H1 (cell line): ENCODE measurements at regions not wholly inside any gene's neighbourhood (a gene's known extent, or its start where the extent isn't known, plus 50 kb on each side); places are given as distances from the start of the nearest gene placed in this dataset.

ENCODE experiments used
- CTCF ChIA-PET: fragments of 300-600 bp; sonication (Branson Sonifier 250); formaldehyde crosslinking; loops from one replicate; lab custom pipeline; 2021; ENCODE audit not compliant: partially characterized antibody; lab: Charles Lee
- POLR2A ChIA-PET: fragments of 300-600 bp; sonication (Branson Sonifier 250); formaldehyde crosslinking; loops from one replicate; lab custom pipeline; 2021; ENCODE audit warnings: inconsistent platforms; ENCODE audit not compliant: partially characterized antibody; lab: Charles Lee
- DNase-seq, 2 experiments: peaks; one replicate each; pipeline versions ENCODE4 v3.0.0 to v3.0.0-alpha.2; 2010 to 2022; ENCODE audit warnings: low spot score in 2 of 2, low read depth in 1 of 2, mixed read lengths in 1 of 2
- FAIRE-seq: peaks from 2 replicates; lab custom pipeline; 2011; peaks lifted over from hg19 to GRCh38; lab: Jason Lieb, UNC
- H2AFZ ChIP-seq: 2 replicates; pipeline ENCODE4 v1.8.1; 2012; ENCODE audit warnings: low read length, inconsistent platforms
- H2AK5ac ChIP-seq: 2 replicates; pipeline ENCODE4 v1.6.1; 2013; ENCODE audit warnings: low read depth, low read length
- H2BK120ac ChIP-seq: replicated peaks from 2 replicates; pipeline ENCODE3; 2013; ENCODE audit warnings: low read depth, low read length, inconsistent platforms
- H2BK12ac ChIP-seq: 2 replicates; pipeline ENCODE4 v1.6.1; 2013; ENCODE audit warnings: low read depth, low read length
- H2BK15ac ChIP-seq: 2 replicates; pipeline ENCODE4 v1.6.1; 2013; ENCODE audit warnings: low read length
- H2BK20ac ChIP-seq: 2 replicates; pipeline ENCODE4 v1.6.1; 2013; ENCODE audit warnings: low read length
- H2BK5ac ChIP-seq: 2 replicates; pipeline ENCODE4 v1.6.1; 2013; ENCODE audit warnings: low read depth, low read length
- H3K14ac ChIP-seq: 2 replicates; pipeline ENCODE4 v1.6.1; 2013; ENCODE audit warnings: inconsistent platforms; ENCODE audit not compliant: insufficient read length
- H3K18ac ChIP-seq: 2 replicates; pipeline ENCODE4 v1.6.1; 2013; ENCODE audit warnings: low read length; ENCODE audit errors: extremely low read depth
- H3K23ac ChIP-seq: 2 replicates; pipeline ENCODE4 v1.6.1; 2013; ENCODE audit warnings: inconsistent platforms; ENCODE audit not compliant: insufficient read length
- H3K23me2 ChIP-seq: 2 replicates; pipeline ENCODE4 v1.6.1; 2013; ENCODE audit warnings: low read depth, low read length
- H3K27ac ChIP-seq: 2 replicates; pipeline ENCODE4 v1.6.1; 2011; ENCODE audit warnings: low read depth, low read length, inconsistent platforms
- H3K27me3 ChIP-seq, 4 experiments: replicated peaks in 1 of 4; 1 replicate in 1 of 4; 2 replicates in 3 of 4; pipeline versions ENCODE4 v1.6.1 to v1.8.1; 2011 to 2013; ENCODE audit warnings: low read length in 3 of 4, mild to moderate bottlenecking in 3 of 4, inconsistent platforms in 2 of 4, mixed read lengths in 2 of 4, moderate library complexity in 1 of 4; ENCODE audit not compliant: control insufficient read depth in 3 of 4, insufficient read depth in 3 of 4; ENCODE audit errors: extremely low read depth in 1 of 4
- H3K36me3 ChIP-seq, 4 experiments: 2 replicates each; pipeline versions ENCODE4 v1.6.1 to v1.8.1; 2011 to 2013; ENCODE audit warnings: mild to moderate bottlenecking in 4 of 4, low read length in 3 of 4, moderate library complexity in 2 of 4, control low read depth in 1 of 4, inconsistent platforms in 1 of 4; ENCODE audit not compliant: insufficient read depth in 4 of 4, control insufficient read depth in 2 of 4
- H3K4ac ChIP-seq: replicated peaks from 2 replicates; pipeline ENCODE3; 2013; ENCODE audit warnings: low read length, low read depth, mixed read lengths, inconsistent platforms; ENCODE audit not compliant: insufficient read length
- H3K4me1 ChIP-seq, 4 experiments: replicated peaks in 1 of 4; 1 replicate in 1 of 4; 2 replicates in 3 of 4; pipeline versions ENCODE4 v1.6.1 to v1.8.1; 2011 to 2013; ENCODE audit warnings: low read length in 3 of 4, inconsistent platforms in 2 of 4, mixed read lengths in 1 of 4; ENCODE audit not compliant: insufficient read depth in 4 of 4, control insufficient read depth in 3 of 4
- H3K4me2 ChIP-seq, 2 experiments: 2 replicates each; pipeline versions ENCODE4 v1.6.1 to v1.8.1; 2011 to 2013; ENCODE audit warnings: low read depth in 2 of 2, low read length in 2 of 2, control low read depth in 1 of 2, inconsistent platforms in 1 of 2, mild to moderate bottlenecking in 1 of 2; ENCODE audit not compliant: insufficient read depth in 1 of 2
- H3K4me3 ChIP-seq, 4 experiments: fragments of 200-600, 300-600 bp in 1 of 4; sonication (generic), shearing (Covaris generic), sonication (Bioruptor Twin) in 1 of 4; 2 replicates each; pipeline versions ENCODE4 v1.5.1 to v1.8.1; 2011 to 2016; ENCODE audit warnings: low read length in 4 of 4, low read depth in 3 of 4, control low read depth in 2 of 4, inconsistent platforms in 2 of 4, mild to moderate bottlenecking in 2 of 4, mixed read lengths in 1 of 4, moderate library complexity in 1 of 4; ENCODE audit not compliant: insufficient read depth in 2 of 4; ENCODE audit errors: extremely low read depth in 1 of 4
- H3K56ac ChIP-seq: replicated peaks from 2 replicates; pipeline ENCODE3; 2013; ENCODE audit warnings: low read depth, mild to moderate bottlenecking, mixed read lengths, low read length, inconsistent platforms; ENCODE audit not compliant: insufficient read length
- H3K79me1 ChIP-seq: 2 replicates; pipeline ENCODE4 v1.6.1; 2013; ENCODE audit warnings: low read depth, low read length, control low read depth
- H3K79me2 ChIP-seq, 2 experiments: 2 replicates each; pipeline versions ENCODE4 v1.6.1 to v1.8.1; 2012 to 2013; ENCODE audit warnings: low read length in 2 of 2, mild to moderate bottlenecking in 2 of 2, inconsistent platforms in 1 of 2; ENCODE audit not compliant: insufficient read depth in 2 of 2, control insufficient read depth in 1 of 2
- H3K9ac ChIP-seq, 4 experiments: replicated peaks in 1 of 4; 1 replicate in 1 of 4; 2 replicates in 3 of 4; pipeline versions ENCODE4 v1.6.1 to v1.8.1; 2011 to 2013; ENCODE audit warnings: low read depth in 3 of 4, low read length in 3 of 4, control low read depth in 2 of 4, mild to moderate bottlenecking in 2 of 4, moderate library complexity in 2 of 4, inconsistent platforms in 1 of 4; ENCODE audit errors: extremely low read depth in 1 of 4
- H3K9me3 ChIP-seq, 2 experiments: 2 replicates each; pipeline versions ENCODE4 v1.6.1 to v1.8.1; 2012 to 2013; ENCODE audit warnings: mild to moderate bottlenecking in 2 of 2, moderate library complexity in 2 of 2, control low read depth in 1 of 2, inconsistent platforms in 1 of 2, low read depth in 1 of 2, low read length in 1 of 2, mixed read lengths in 1 of 2; ENCODE audit not compliant: insufficient read depth in 2 of 2
- H4K20me1 ChIP-seq, 2 experiments: replicated peaks in 1 of 2; 2 replicates each; pipeline versions ENCODE3 to v1.8.1; 2011 to 2013; ENCODE audit warnings: inconsistent platforms in 2 of 2, low read length in 2 of 2, mild to moderate bottlenecking in 1 of 2; ENCODE audit not compliant: insufficient read depth in 2 of 2, control insufficient read depth in 1 of 2
- H4K5ac ChIP-seq: 2 replicates; pipeline ENCODE4 v1.6.1; 2013; ENCODE audit warnings: low read length, low read depth, mixed read lengths, inconsistent platforms; ENCODE audit not compliant: insufficient read length
- H4K8ac ChIP-seq: 2 replicates; pipeline ENCODE4 v1.8.0; 2013; ENCODE audit warnings: mild to moderate bottlenecking, moderate library complexity, low read length, inconsistent platforms; ENCODE audit not compliant: insufficient read depth; ENCODE audit errors: extremely low read depth
- H4K91ac ChIP-seq: replicated peaks from 2 replicates; pipeline ENCODE3; 2013; ENCODE audit warnings: low read length, mixed read lengths, inconsistent platforms; ENCODE audit not compliant: insufficient read length
- CTBP2 ChIP-seq: IDR thresholded peaks from 2 replicates; pipeline ENCODE4 v1.7.0; 2011; ENCODE audit warnings: borderline replicate concordance, mild to moderate bottlenecking, moderate library complexity, mixed read lengths, low read length; ENCODE audit not compliant: insufficient read depth, insufficient read length
- KDM4A ChIP-seq: IDR thresholded peaks from one replicate; pipeline ENCODE4 v1.7.1; 2012; ENCODE audit warnings: low read depth, mild to moderate bottlenecking, moderate library complexity, low read length, inconsistent platforms; ENCODE audit not compliant: severe bottlenecking
- WGBS, 2 experiments: shearing (Covaris generic) in 1 of 2; methylation state at CpG; one replicate each; pipeline versions ENCODE4 v1.1.6 to v1.1.7; 2013 to 2015; ENCODE audit warnings: low lambda C conversion rate in 2 of 2, mixed read lengths in 2 of 2, inconsistent platforms in 1 of 2, low coverage in 1 of 2, missing lambda C conversion rate in 1 of 2; ENCODE audit not compliant: insufficient replicate concordance in 2 of 2, insufficient coverage in 1 of 2, insufficient read length in 1 of 2; ENCODE audit errors: extremely low coverage in 1 of 2, missing lambda C conversion rate in 1 of 2; 5-methylcytosine and 5-hydroxymethylcytosine counted together

- H4K5ac ChIP-seq, result no peak overlapping the region
- no peak overlapping the region for H2BK12ac ChIP-seq
- no peaks in the 10 kb centered on the region for H3K79me2 ChIP-seq
- no peaks in the 10 kb centered on the region for H4K20me1 ChIP-seq
- WGBS, 2 experiments, result 92% methylated on average over 3 of the region's 3 CpGs; no CpG with 5 or more reads in 1 of the 2 experiments
- no peak overlapping the region for H3K23ac ChIP-seq
- no peak overlapping the region for H2BK5ac ChIP-seq
- DNase-seq (no peak), FAIRE-seq (no peak)
- H2BK20ac ChIP-seq, result no peak overlapping the region
- H3K23me2 ChIP-seq, result no peaks in the 10 kb centered on the region
- H3K4ac ChIP-seq, result no peak overlapping the region
- H3K4me3 ChIP-seq, result no peak overlapping the region
- CTCF ChIA-PET, result no interaction called here
- no peaks in the 10 kb centered on the region for H3K4me1 ChIP-seq
- no peaks in the 10 kb centered on the region for H3K79me1 ChIP-seq
- no peak overlapping the region for H3K4me2 ChIP-seq
- no peak overlapping the region for H3K56ac ChIP-seq
- H2BK120ac ChIP-seq, result no peak overlapping the region
- no peak overlapping the region for H2AFZ ChIP-seq
- no peak overlapping the region for H4K91ac ChIP-seq
- no peaks in the 10 kb centered on the region for H3K36me3 ChIP-seq
- H3K18ac ChIP-seq, result no peak overlapping the region
- POLR2A ChIA-PET, result no interaction called here
- H3K9me3 ChIP-seq, result no peaks in the 10 kb centered on the region
- H2AK5ac ChIP-seq, result no peak overlapping the region
- H3K27me3 ChIP-seq, result no peaks in the 10 kb centered on the region
- H3K27ac ChIP-seq, result no peak overlapping the region
- H2BK15ac ChIP-seq, result no peak overlapping the region
- no peak overlapping the region for H3K14ac ChIP-seq
- no peak overlapping the region for H3K9ac ChIP-seq
- TF ChIP-seq KDM4A (no peak), CTBP2 (no peak)
- H4K8ac ChIP-seq, result no peak overlapping the region
Measured at GRCh38 chr9:82590845-82591244, 472.1 kb downstream of the RASEF start.
